Panc1 (cell line): ENCODE measurements at regions not wholly inside any gene's neighbourhood (a gene's known extent, or its start where the extent isn't known, plus 50 kb on each side); places are given as distances from the start of the nearest gene placed in this dataset.

Experiments used
- ATAC-seq: fragments of 200-7000 bp; cut with Tn5 transposase; 2 replicates; pipeline ENCODE4 v1.9.1; 2020; ENCODE audit warnings: mild to moderate bottlenecking, moderate library complexity
- BruUV-seq: library from RNA; stranded (reverse); fragments of 400-500 nt; replicated peaks from 2 replicates; lab custom pipeline; 2021; lab: Mats Ljungman, UMichigan
- CTCF ChIA-PET: fragments of 300-600 bp; sonication (Branson Sonifier 250); formaldehyde crosslinking; loops from one replicate; lab custom pipeline; 2022; ENCODE audit warnings: antibody characterized with exemption; lab: Charles Lee
- POLR2A ChIA-PET: fragments of 300-600 bp; sonication (Branson Sonifier 250); formaldehyde crosslinking; loops from one replicate; lab custom pipeline; 2022; ENCODE audit warnings: antibody characterized with exemption; lab: Charles Lee
- DNase-seq: peaks from one replicate; pipeline ENCODE4 v3.0.0-alpha.2; 2010; ENCODE audit warnings: low read depth, low spot score
- H3K27ac ChIP-seq: 2 replicates; pipeline ENCODE4 v1.5.1; 2011; ENCODE audit warnings: mild to moderate bottlenecking, low read length, inconsistent platforms
- H3K27me3 ChIP-seq: fragments of 200-500 bp; sonication (Bioruptor generic); 2 replicates; pipeline ENCODE4 v1.6.0; 2014; ENCODE audit warnings: low read length, inconsistent platforms; ENCODE audit not compliant: control insufficient read depth, insufficient read depth
- H3K36me3 ChIP-seq: fragments of 200-500 bp; sonication (Bioruptor generic); 2 replicates; pipeline ENCODE4 v1.5.1; 2014; ENCODE audit warnings: inconsistent platforms, mild to moderate bottlenecking, low read length, moderate library complexity; ENCODE audit not compliant: control insufficient read depth, insufficient read depth
- H3K4me1 ChIP-seq: 2 replicates; pipeline ENCODE4 v1.5.1; 2011; ENCODE audit warnings: inconsistent platforms, mild to moderate bottlenecking, low read length, moderate library complexity; ENCODE audit not compliant: control insufficient read depth, insufficient read depth
- H3K4me3 ChIP-seq, 2 experiments: 2 replicates each; pipeline ENCODE4 v1.5.1; 2011 to 2012; ENCODE audit warnings: low read depth in 2 of 2, low read length in 2 of 2, mild to moderate bottlenecking in 2 of 2, inconsistent platforms in 1 of 2, moderate library complexity in 1 of 2
- H3K9me3 ChIP-seq: fragments of 200-500 bp; sonication (Bioruptor generic); 2 replicates; pipeline ENCODE4 v1.5.1; 2014; ENCODE audit warnings: low read depth, mild to moderate bottlenecking, inconsistent platforms, low read length, moderate library complexity; ENCODE audit not compliant: control insufficient read depth, insufficient read depth
- CTCF ChIP-seq: fragments of 450-650 bp; IDR thresholded peaks from 2 replicates; pipeline ENCODE4 v1.5.1; 2017; ENCODE audit warnings: mild to moderate bottlenecking
- POLR2AphosphoS5 ChIP-seq: IDR thresholded peaks from 2 replicates; pipeline ENCODE4 v1.6.1; 2012; ENCODE audit warnings: mild to moderate bottlenecking, low read depth, low read length, moderate library complexity
- REST ChIP-seq, 2 experiments: IDR thresholded peaks; 2 replicates each; pipeline ENCODE4 v1.6.1; 2011 to 2012; ENCODE audit warnings: low read depth in 2 of 2, control low read depth in 1 of 2, low read length in 1 of 2, mild to moderate bottlenecking in 1 of 2, moderate library complexity in 1 of 2; ENCODE audit not compliant: insufficient read depth in 1 of 2
- SIN3A ChIP-seq: IDR thresholded peaks from 2 replicates; pipeline ENCODE4 v1.6.1; 2012; ENCODE audit warnings: low read depth, mild to moderate bottlenecking, low read length, moderate library complexity, borderline replicate concordance; ENCODE audit not compliant: insufficient read depth
- TCF7L2 ChIP-seq: IDR thresholded peaks from 2 replicates; pipeline ENCODE4 v1.6.1; 2011; ENCODE audit warnings: mild to moderate bottlenecking, low read depth, low read length, inconsistent platforms
- in situ Hi-C: cut with HindIII; loops from 2 replicates; pipeline ENCODE4 v1.10.0; 2016; ENCODE audit warnings: low sequenced_read_pairs, low pct_unique_long_range_greater_than_20kb
- intact Hi-C: fragments of 100-400 bp; cut with micrococcal nuclease; formaldehyde crosslinking; loops from one replicate; pipeline ENCODE4 v1.10.0; 2022; ENCODE audit not compliant: unreplicated experiment

GRCh38 chr2:221874444-221874843 lies 302.3 kb upstream of the EPHA4 start:
- ATAC-seq (no peak), DNase-seq (no peak)
- H3K9me3 ChIP-seq = no peaks in the 10 kb centered on the region
- H3K4me1 ChIP-seq = no peaks in the 10 kb centered on the region
- H3K27ac ChIP-seq = no peak overlapping the region
- no peaks in the 10 kb centered on the region for H3K27me3 ChIP-seq
- H3K4me3 ChIP-seq = no peak overlapping the region
- ChIA-PET POLR2A (no interaction called here), CTCF (no interaction called here)
- intact Hi-C loops = no loop called here
- in situ Hi-C loops = no loop called here
- no TSS peak for BruUV-seq
- no peak for TF ChIP-seq CTCF
- H3K36me3 ChIP-seq = no peaks in the 10 kb centered on the region

GRCh38 chr2:221857719-221858118 lies 285.6 kb upstream of the EPHA4 start:
- DNase-seq (no peak), ATAC-seq (no peak)
- Histone ChIP-seq H3K27ac (no peak overlapping the region), H3K4me1 (no peaks in the 10 kb centered on the region), H3K27me3 (no peaks in the 10 kb centered on the region), H3K4me3 (no peak overlapping the region), H3K36me3 (no peaks in the 10 kb centered on the region), H3K9me3 (no peaks in the 10 kb centered on the region)
- in situ Hi-C loops (no loop called here), intact Hi-C loops (no loop called here)
- ChIA-PET POLR2A (no interaction called here), CTCF (no interaction called here)
- no TSS peak for BruUV-seq
- TF ChIP-seq CTCF (no peak), REST (IDR thresholded peaks at IDR 0.05; ENCODE audit: insufficient read depth in 1 of 2, low read depth in 2 of 2, low read length in 1 of 2) (no peak), SIN3A (no peak), TCF7L2 (no peak), POLR2AphosphoS5 (no peak)

GRCh38 chr2:221853297-221853696 lies 281.2 kb upstream of the EPHA4 start:
- H3K27ac ChIP-seq = no peak overlapping the region
- ATAC-seq (no peak), DNase-seq (no peak)
- no peaks in the 10 kb centered on the region for H3K4me1 ChIP-seq
- H3K9me3 ChIP-seq = no peaks in the 10 kb centered on the region
- no peaks in the 10 kb centered on the region for H3K27me3 ChIP-seq
- H3K4me3 ChIP-seq = no peak overlapping the region
- BruUV-seq = no TSS peak
- TF ChIP-seq REST (IDR thresholded peaks at IDR 0.05; ENCODE audit: insufficient read depth in 1 of 2, low read depth in 2 of 2, low read length in 1 of 2) (no peak), SIN3A (no peak), POLR2AphosphoS5 (no peak), TCF7L2 (no peak), CTCF (no peak)
- in situ Hi-C loops (no loop called here), intact Hi-C loops (no loop called here)
- no peaks in the 10 kb centered on the region for H3K36me3 ChIP-seq
- ChIA-PET CTCF (no interaction called here), POLR2A (no interaction called here)
